Thyroid gland (tissue), 4 donors: ENCODE measurements at regions not wholly inside any gene's neighbourhood (a gene's known extent, or its start where the extent isn't known, plus 50 kb on each side); places are given as distances from the start of the nearest gene placed in this dataset.

Experiments used
- CTCF ChIP-seq, 6 experiments: fragments of 200-600 bp in 3 of 6; fragments of 450-650 bp in 3 of 6; sonication (generic) in 3 of 6; IDR thresholded peaks; one replicate each; pipeline ENCODE4 v1.5.1; 2016 to 2019; ENCODE audit warnings: antibody characterized with exemption in 6 of 6, mild to moderate bottlenecking in 2 of 6, inconsistent platforms in 1 of 6, moderate library complexity in 1 of 6
- POLR2A ChIP-seq, 2 donors: fragments of 450-650 bp; IDR thresholded peaks; one replicate each; pipeline ENCODE4 v1.6.1; 2017; ENCODE audit warnings: antibody characterized with exemption in 2 of 2, mild to moderate bottlenecking in 2 of 2, moderate library complexity in 1 of 2

GRCh38 chr6:51339728-51340127 lies 521.1 kb downstream of the TFAP2B start:
- no peak for TF ChIP-seq POLR2A (IDR thresholded peaks at IDR 0.05)
- no peak for TF ChIP-seq CTCF (IDR thresholded peaks at IDR 0.05)
